Glomerular visceral epithelial cell (primary cell): ENCODE measurements at regions not wholly inside any gene's neighbourhood (a gene's known extent, or its start where the extent isn't known, plus 50 kb on each side); places are given as distances from the start of the nearest gene placed in this dataset.

ENCODE experiments used
- DNase-seq: peaks from one replicate; pipeline ENCODE4 v3.0.0-alpha.2; 2016; ENCODE audit errors: extremely low spot score

DNA sequence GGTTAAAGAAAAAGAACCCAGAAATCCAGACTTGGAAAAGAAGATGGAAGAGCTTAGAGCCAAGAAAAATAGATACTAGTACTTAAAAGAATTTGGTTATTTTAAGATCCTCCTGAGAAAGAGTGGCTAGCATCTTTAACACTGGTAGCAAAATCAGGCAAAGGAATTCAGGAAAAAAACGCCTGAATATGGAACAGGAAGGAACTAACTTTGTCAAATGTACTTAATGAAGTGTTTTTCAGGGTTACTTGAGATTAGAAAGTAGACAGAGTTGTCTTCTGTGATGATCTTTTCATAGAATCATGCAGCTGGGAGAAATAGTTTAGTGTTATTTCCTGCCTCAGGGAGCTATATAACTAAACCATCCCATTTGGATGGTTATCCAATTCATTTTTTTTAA is 50.8 kb upstream of the SASH1 start:
- no peak for DNase-seq
